GM23338 (cell line): ENCODE measurements at regions not wholly inside any gene's neighbourhood (a gene's known extent, or its start where the extent isn't known, plus 50 kb on each side); places are given as distances from the start of the nearest gene placed in this dataset.

Experiments
- ATAC-seq: fragments of 200-7000 bp; cut with Tn5 transposase; 3 replicates; pipeline ENCODE4 v1.9.1; 2020
- DNase-seq: peaks from one replicate; pipeline ENCODE4 v3.0.0-alpha.2; 2015; ENCODE audit warnings: low spot score
- H2AFZ ChIP-seq: fragments of 200-600 bp; sonication (generic); 2 replicates; pipeline ENCODE4 v1.8.0; 2016; ENCODE audit warnings: antibody characterized with exemption, mild to moderate bottlenecking, moderate library complexity
- H3F3A ChIP-seq: fragments of 200-600 bp; sonication (generic); replicated peaks from 2 replicates; pipeline ENCODE4 v1.8.0; 2017; ENCODE audit warnings: antibody characterized with exemption, mixed run types, low read depth
- H3K27ac ChIP-seq: fragments of 200-600 bp; sonication (generic); 2 replicates; pipeline ENCODE4 v1.6.1; 2016; ENCODE audit warnings: low read depth
- H3K27me3 ChIP-seq: fragments of 200-600 bp; sonication (generic); 2 replicates; pipeline ENCODE4 v1.8.0; 2016; ENCODE audit warnings: mild to moderate bottlenecking, mixed run types, moderate library complexity; ENCODE audit not compliant: insufficient read depth
- H3K36me3 ChIP-seq: fragments of 200-600 bp; sonication (generic); 2 replicates; pipeline ENCODE4 v1.8.0; 2016; ENCODE audit warnings: mild to moderate bottlenecking; ENCODE audit not compliant: insufficient read depth
- H3K4me1 ChIP-seq: fragments of 200-600 bp; sonication (generic); 2 replicates; pipeline ENCODE4 v1.8.0; 2016; ENCODE audit warnings: mild to moderate bottlenecking, moderate library complexity; ENCODE audit not compliant: insufficient read depth
- H3K4me2 ChIP-seq: fragments of 200-600 bp; sonication (generic); 2 replicates; pipeline ENCODE4 v1.7.1; 2017; ENCODE audit warnings: mixed run types
- H3K4me3 ChIP-seq: fragments of 200-600 bp; sonication (generic); 2 replicates; pipeline ENCODE4 v1.6.1; 2016; ENCODE audit warnings: mixed run types
- H3K79me2 ChIP-seq: fragments of 200-600 bp; sonication (generic); replicated peaks from 2 replicates; pipeline ENCODE4 v1.8.0; 2017; ENCODE audit warnings: mild to moderate bottlenecking; ENCODE audit not compliant: insufficient read depth
- H3K9me2 ChIP-seq: fragments of 200-600 bp; sonication (generic); 2 replicates; pipeline ENCODE4 v1.8.0; 2017; ENCODE audit not compliant: insufficient read depth
- H4K20me1 ChIP-seq: fragments of 200-600 bp; sonication (generic); replicated peaks from 2 replicates; pipeline ENCODE4 v1.8.0; 2017; ENCODE audit warnings: mild to moderate bottlenecking; ENCODE audit not compliant: insufficient read depth
- H3K27ac Mint-ChIP-seq: 2 replicates; pipeline ENCODE4 v1.8.0; 2020; ENCODE audit warnings: inconsistent platforms, mild to moderate bottlenecking, moderate library complexity, mixed read lengths
- H3K27me3 Mint-ChIP-seq: 3 replicates; pipeline ENCODE4 v1.8.0; 2022; ENCODE audit warnings: low read depth, mild to moderate bottlenecking, moderate library complexity, mixed read lengths, inconsistent platforms; ENCODE audit not compliant: insufficient read depth, poor library complexity
- H3K36me3 Mint-ChIP-seq: 3 replicates; pipeline ENCODE4 v1.8.0; 2021; ENCODE audit warnings: low read depth, mild to moderate bottlenecking, inconsistent platforms, moderate library complexity, mixed read lengths
- H3K4me1 Mint-ChIP-seq: 3 replicates; pipeline ENCODE4 v1.8.0; 2020; ENCODE audit warnings: mild to moderate bottlenecking, inconsistent platforms, mixed read lengths
- H3K4me3 Mint-ChIP-seq: 3 replicates; pipeline ENCODE4 v1.8.0; 2021; ENCODE audit warnings: moderate library complexity, mild to moderate bottlenecking, inconsistent platforms, mixed read lengths
- H3K9me3 Mint-ChIP-seq: 3 replicates; pipeline ENCODE4 v1.8.0; 2020; ENCODE audit warnings: moderate library complexity, mild to moderate bottlenecking, inconsistent platforms, mixed read lengths
- CREB1 ChIP-seq: fragments of 250-450 bp; sonication (Bioruptor Pico); IDR thresholded peaks from 2 replicates; pipeline ENCODE4 v1.5.0; 2020; ENCODE audit warnings: low read depth, mild to moderate bottlenecking, moderate library complexity
- EZH2 ChIP-seq: fragments of 200-600 bp; sonication (generic); IDR thresholded peaks from one replicate; pipeline ENCODE4 v1.8.0; 2017; ENCODE audit warnings: antibody characterized with exemption, mild to moderate bottlenecking, low read depth; ENCODE audit not compliant: unreplicated experiment
- EZH2phosphoT487 ChIP-seq: fragments of 200-600 bp; sonication (generic); IDR thresholded peaks from one replicate; pipeline ENCODE4 v1.8.1; 2018; ENCODE audit warnings: antibody characterized with exemption; ENCODE audit not compliant: unreplicated experiment
- JUNB ChIP-seq: IDR thresholded peaks from one replicate; pipeline ENCODE4 v1.6.1; 2016; ENCODE audit warnings: antibody characterized with exemption; ENCODE audit not compliant: unreplicated experiment
- NANOG ChIP-seq: IDR thresholded peaks from 2 replicates; pipeline ENCODE4 v1.6.1; 2016; ENCODE audit warnings: antibody characterized with exemption, borderline replicate concordance
- POLR2AphosphoS5 ChIP-seq: IDR thresholded peaks from 2 replicates; pipeline ENCODE4 v1.6.1; 2016; ENCODE audit warnings: antibody characterized with exemption, low read depth
- STAT1 ChIP-seq: IDR thresholded peaks from one replicate; pipeline ENCODE4 v1.6.1; 2016; ENCODE audit warnings: antibody characterized with exemption; ENCODE audit not compliant: unreplicated experiment
- ZNF114 ChIP-seq: fragments of 250-450 bp; sonication (Bioruptor Pico); IDR thresholded peaks from 2 replicates; pipeline ENCODE4 v1.5.0; 2020; ENCODE audit warnings: mild to moderate bottlenecking, moderate library complexity
- ZNF331 ChIP-seq: fragments of 250-450 bp; sonication (Bioruptor Pico); IDR thresholded peaks from 2 replicates; pipeline ENCODE4 v1.5.0; 2020; ENCODE audit warnings: low read depth, mild to moderate bottlenecking, moderate library complexity
- TF ChIP-seq, protein P1 (sequence below): IDR thresholded peaks from one replicate; pipeline ENCODE4 v1.6.1; 2018; ENCODE audit warnings: antibody characterized with exemption; ENCODE audit not compliant: unreplicated experiment
- TF ChIP-seq, protein P2 (sequence below): fragments of 250-450 bp; sonication (Bioruptor Pico); IDR thresholded peaks from 2 replicates; pipeline ENCODE4 v1.5.0; 2020; ENCODE audit warnings: mild to moderate bottlenecking, moderate library complexity
- TF ChIP-seq, protein P3 (sequence below): IDR thresholded peaks from 2 replicates; pipeline ENCODE4 v1.6.1; 2016; ENCODE audit warnings: antibody characterized with exemption
- TF ChIP-seq, protein P4 (sequence below), 2 experiments: fragments of 200-600 bp in 1 of 2; sonication (generic) in 1 of 2; conservative IDR thresholded peaks; 2 replicates each; pipeline versions ENCODE4 v1.5.1 to v1.6.1; 2016 to 2017; ENCODE audit warnings: antibody characterized with exemption in 2 of 2, low read depth in 2 of 2, mild to moderate bottlenecking in 2 of 2, moderate library complexity in 1 of 2

DNA sequence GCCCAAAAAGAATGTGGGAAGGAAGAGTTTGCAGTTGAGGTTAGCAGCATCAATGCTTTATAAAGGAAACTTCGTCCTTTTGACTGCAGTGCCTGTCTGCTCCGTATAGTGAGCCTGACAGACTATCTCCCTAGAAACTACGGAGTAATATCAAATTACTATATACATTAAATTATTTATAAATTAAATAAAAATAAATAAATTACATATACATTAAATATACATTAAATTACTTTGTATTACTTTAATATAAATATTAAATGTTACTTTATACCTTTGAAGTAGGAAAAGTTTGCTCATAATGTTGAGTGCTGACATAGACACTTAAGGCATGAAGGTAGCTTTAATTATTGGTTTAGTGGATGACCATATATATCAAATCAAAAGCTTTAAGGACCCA, 165.2 kb downstream of the IL15 start:
- no peaks in the 10 kb centered on the region for H3K27me3 Mint-ChIP-seq
- ATAC-seq = no peak

More for the DNA sequence above, 165.2 kb downstream of the IL15 start:
- H3K27me3 ChIP-seq = no peaks in the 10 kb centered on the region
- TF ChIP-seq CREB1 (CRISPR knock-in tag) (no peak), NANOG (no peak), ZNF331 (CRISPR knock-in tag) (no peak), STAT1 (no peak), EZH2phosphoT487 (no peak), ZNF114 (no peak), POLR2AphosphoS5 (no peak), EZH2 (no peak), JUNB (no peak)
- TF ChIP-seq, protein P1, sequence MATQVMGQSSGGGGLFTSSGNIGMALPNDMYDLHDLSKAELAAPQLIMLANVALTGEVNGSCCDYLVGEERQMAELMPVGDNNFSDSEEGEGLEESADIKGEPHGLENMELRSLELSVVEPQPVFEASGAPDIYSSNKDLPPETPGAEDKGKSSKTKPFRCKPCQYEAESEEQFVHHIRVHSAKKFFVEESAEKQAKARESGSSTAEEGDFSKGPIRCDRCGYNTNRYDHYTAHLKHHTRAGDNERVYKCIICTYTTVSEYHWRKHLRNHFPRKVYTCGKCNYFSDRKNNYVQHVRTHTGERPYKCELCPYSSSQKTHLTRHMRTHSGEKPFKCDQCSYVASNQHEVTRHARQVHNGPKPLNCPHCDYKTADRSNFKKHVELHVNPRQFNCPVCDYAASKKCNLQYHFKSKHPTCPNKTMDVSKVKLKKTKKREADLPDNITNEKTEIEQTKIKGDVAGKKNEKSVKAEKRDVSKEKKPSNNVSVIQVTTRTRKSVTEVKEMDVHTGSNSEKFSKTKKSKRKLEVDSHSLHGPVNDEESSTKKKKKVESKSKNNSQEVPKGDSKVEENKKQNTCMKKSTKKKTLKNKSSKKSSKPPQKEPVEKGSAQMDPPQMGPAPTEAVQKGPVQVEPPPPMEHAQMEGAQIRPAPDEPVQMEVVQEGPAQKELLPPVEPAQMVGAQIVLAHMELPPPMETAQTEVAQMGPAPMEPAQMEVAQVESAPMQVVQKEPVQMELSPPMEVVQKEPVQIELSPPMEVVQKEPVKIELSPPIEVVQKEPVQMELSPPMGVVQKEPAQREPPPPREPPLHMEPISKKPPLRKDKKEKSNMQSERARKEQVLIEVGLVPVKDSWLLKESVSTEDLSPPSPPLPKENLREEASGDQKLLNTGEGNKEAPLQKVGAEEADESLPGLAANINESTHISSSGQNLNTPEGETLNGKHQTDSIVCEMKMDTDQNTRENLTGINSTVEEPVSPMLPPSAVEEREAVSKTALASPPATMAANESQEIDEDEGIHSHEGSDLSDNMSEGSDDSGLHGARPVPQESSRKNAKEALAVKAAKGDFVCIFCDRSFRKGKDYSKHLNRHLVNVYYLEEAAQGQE = no peak
- TF ChIP-seq, protein P2, sequence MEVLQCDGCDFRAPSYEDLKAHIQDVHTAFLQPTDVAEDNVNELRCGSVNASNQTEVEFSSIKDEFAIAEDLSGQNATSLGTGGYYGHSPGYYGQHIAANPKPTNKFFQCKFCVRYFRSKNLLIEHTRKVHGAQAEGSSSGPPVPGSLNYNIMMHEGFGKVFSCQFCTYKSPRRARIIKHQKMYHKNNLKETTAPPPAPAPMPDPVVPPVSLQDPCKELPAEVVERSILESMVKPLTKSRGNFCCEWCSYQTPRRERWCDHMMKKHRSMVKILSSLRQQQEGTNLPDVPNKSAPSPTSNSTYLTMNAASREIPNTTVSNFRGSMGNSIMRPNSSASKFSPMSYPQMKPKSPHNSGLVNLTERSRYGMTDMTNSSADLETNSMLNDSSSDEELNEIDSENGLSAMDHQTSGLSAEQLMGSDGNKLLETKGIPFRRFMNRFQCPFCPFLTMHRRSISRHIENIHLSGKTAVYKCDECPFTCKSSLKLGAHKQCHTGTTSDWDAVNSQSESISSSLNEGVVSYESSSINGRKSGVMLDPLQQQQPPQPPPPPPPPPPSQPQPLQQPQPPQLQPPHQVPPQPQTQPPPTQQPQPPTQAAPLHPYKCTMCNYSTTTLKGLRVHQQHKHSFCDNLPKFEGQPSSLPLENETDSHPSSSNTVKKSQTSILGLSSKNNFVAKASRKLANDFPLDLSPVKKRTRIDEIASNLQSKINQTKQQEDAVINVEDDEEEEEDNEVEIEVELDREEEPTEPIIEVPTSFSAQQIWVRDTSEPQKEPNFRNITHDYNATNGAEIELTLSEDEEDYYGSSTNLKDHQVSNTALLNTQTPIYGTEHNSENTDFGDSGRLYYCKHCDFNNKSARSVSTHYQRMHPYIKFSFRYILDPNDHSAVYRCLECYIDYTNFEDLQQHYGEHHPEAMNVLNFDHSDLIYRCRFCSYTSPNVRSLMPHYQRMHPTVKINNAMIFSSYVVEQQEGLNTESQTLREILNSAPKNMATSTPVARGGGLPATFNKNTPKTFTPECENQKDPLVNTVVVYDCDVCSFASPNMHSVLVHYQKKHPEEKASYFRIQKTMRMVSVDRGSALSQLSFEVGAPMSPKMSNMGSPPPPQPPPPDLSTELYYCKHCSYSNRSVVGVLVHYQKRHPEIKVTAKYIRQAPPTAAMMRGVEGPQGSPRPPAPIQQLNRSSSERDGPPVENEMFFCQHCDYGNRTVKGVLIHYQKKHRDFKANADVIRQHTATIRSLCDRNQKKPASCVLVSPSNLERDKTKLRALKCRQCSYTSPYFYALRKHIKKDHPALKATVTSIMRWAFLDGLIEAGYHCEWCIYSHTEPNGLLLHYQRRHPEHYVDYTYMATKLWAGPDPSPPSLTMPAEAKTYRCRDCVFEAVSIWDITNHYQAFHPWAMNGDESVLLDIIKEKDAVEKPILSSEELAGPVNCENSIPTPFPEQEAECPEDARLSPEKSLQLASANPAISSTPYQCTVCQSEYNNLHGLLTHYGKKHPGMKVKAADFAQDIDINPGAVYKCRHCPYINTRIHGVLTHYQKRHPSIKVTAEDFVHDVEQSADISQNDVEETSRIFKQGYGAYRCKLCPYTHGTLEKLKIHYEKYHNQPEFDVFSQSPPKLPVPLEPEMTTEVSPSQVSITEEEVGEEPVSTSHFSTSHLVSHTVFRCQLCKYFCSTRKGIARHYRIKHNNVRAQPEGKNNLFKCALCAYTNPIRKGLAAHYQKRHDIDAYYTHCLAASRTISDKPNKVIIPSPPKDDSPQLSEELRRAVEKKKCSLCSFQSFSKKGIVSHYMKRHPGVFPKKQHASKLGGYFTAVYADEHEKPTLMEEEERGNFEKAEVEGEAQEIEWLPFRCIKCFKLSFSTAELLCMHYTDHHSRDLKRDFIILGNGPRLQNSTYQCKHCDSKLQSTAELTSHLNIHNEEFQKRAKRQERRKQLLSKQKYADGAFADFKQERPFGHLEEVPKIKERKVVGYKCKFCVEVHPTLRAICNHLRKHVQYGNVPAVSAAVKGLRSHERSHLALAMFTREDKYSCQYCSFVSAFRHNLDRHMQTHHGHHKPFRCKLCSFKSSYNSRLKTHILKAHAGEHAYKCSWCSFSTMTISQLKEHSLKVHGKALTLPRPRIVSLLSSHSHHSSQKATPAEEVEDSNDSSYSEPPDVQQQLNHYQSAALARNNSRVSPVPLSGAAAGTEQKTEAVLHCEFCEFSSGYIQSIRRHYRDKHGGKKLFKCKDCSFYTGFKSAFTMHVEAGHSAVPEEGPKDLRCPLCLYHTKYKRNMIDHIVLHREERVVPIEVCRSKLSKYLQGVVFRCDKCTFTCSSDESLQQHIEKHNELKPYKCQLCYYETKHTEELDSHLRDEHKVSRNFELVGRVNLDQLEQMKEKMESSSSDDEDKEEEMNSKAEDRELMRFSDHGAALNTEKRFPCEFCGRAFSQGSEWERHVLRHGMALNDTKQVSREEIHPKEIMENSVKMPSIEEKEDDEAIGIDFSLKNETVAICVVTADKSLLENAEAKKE (CRISPR knock-in tag) = no peak
- TF ChIP-seq, protein P3, sequence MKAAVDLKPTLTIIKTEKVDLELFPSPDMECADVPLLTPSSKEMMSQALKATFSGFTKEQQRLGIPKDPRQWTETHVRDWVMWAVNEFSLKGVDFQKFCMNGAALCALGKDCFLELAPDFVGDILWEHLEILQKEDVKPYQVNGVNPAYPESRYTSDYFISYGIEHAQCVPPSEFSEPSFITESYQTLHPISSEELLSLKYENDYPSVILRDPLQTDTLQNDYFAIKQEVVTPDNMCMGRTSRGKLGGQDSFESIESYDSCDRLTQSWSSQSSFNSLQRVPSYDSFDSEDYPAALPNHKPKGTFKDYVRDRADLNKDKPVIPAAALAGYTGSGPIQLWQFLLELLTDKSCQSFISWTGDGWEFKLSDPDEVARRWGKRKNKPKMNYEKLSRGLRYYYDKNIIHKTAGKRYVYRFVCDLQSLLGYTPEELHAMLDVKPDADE = no peak
- TF ChIP-seq, protein P4, sequence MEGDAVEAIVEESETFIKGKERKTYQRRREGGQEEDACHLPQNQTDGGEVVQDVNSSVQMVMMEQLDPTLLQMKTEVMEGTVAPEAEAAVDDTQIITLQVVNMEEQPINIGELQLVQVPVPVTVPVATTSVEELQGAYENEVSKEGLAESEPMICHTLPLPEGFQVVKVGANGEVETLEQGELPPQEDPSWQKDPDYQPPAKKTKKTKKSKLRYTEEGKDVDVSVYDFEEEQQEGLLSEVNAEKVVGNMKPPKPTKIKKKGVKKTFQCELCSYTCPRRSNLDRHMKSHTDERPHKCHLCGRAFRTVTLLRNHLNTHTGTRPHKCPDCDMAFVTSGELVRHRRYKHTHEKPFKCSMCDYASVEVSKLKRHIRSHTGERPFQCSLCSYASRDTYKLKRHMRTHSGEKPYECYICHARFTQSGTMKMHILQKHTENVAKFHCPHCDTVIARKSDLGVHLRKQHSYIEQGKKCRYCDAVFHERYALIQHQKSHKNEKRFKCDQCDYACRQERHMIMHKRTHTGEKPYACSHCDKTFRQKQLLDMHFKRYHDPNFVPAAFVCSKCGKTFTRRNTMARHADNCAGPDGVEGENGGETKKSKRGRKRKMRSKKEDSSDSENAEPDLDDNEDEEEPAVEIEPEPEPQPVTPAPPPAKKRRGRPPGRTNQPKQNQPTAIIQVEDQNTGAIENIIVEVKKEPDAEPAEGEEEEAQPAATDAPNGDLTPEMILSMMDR (conservative IDR thresholded peaks at IDR 0.05; ENCODE audit: low read depth in 2 of 2) = no peak
- no peaks in the 10 kb centered on the region for H3K36me3 Mint-ChIP-seq
- H3K9me3 Mint-ChIP-seq = no peaks in the 10 kb centered on the region
- no peak for DNase-seq
- H3K79me2 ChIP-seq = no peaks in the 10 kb centered on the region
- H3K4me2 ChIP-seq = no peak overlapping the region
- H3K4me1 ChIP-seq = no peaks in the 10 kb centered on the region
- no peaks in the 10 kb centered on the region for H3K9me2 ChIP-seq
- no peaks in the 10 kb centered on the region for H4K20me1 ChIP-seq
- H3K27ac Mint-ChIP-seq = no peak overlapping the region
- no peak overlapping the region for H2AFZ ChIP-seq
- H3K4me3 ChIP-seq = no peak overlapping the region
- H3K27ac ChIP-seq = no peak overlapping the region
- H3F3A ChIP-seq = no peaks in the 10 kb centered on the region
- no peaks in the 10 kb centered on the region for H3K36me3 ChIP-seq
- H3K4me1 Mint-ChIP-seq = no peaks in the 10 kb centered on the region
- no peak overlapping the region for H3K4me3 Mint-ChIP-seq
